ENCODE measurements at regions not wholly inside any gene's neighbourhood (a gene's known extent, or its start where the extent isn't known, plus 50 kb on each side); places are given as distances from the start of the nearest gene placed in this dataset.

DNA sequence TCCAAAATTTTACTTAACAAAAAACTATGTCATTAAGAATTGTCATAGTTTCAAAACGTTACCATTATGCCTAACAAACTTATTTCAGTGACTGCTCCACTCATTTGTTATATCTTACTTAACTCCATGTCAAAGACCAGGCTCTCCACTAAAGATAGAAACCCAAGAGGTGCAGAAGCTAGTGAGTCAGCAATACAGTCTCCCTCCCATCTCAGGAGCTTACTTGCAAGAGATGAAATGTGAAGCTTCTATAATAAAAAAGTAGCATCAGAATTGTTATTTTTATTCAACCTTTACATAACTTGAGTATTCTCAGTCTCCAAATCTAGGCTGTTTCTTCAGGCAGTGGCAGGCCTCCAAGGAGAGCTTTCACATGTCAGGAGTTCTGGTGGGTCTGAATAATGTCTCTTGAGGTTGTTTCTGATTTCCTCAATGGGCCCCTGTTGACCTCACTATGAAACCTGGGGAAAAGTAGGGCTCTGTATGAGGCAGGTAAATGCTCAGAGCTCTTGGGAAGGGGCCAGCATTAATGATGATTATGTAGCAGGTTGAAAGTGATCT is 242.0 kb downstream of the NDFIP2 start:
- H3K27ac ChIP-seq (ENCODE audit: control insufficient read depth, insufficient read depth) = no peak overlapping the region
- no peaks in the 10 kb centered on the region for H3K79me2 ChIP-seq (ENCODE audit: control insufficient read depth, insufficient read depth, low read length)
- no peak overlapping the region for H3K9ac ChIP-seq (ENCODE audit: control insufficient read depth, insufficient read depth, low read length)
- H3K27me3 ChIP-seq (replicated peaks in 1 of 2; ENCODE audit: control insufficient read depth in 2 of 2, insufficient read depth in 2 of 2, low read length in 1 of 2) = no peaks in the 10 kb centered on the region
- no peaks in the 10 kb centered on the region for H3K36me3 ChIP-seq (ENCODE audit: control insufficient read depth in 2 of 2, insufficient read depth in 2 of 2, low read length in 1 of 2)
- H3K4me2 ChIP-seq (ENCODE audit: control insufficient read depth, insufficient read depth) = no peak overlapping the region
- no peak for TF ChIP-seq POLR2AphosphoS5 (IDR thresholded peaks at IDR 0.05; ENCODE audit: low read length)
- no peak for TF ChIP-seq ZBTB33 (IDR thresholded peaks at IDR 0.05)
- TF ChIP-seq POLR2AphosphoS2 (IDR thresholded peaks at IDR 0.05; ENCODE audit: low read depth, low read length) = no peak
- no peak for TF ChIP-seq SUPT20H (IDR thresholded peaks at IDR 0.05; ENCODE audit: borderline replicate concordance, control insufficient read depth, low read depth, low read length)
- TF ChIP-seq MAX (IDR thresholded peaks at IDR 0.05; ENCODE audit: low read depth, low read length) = no peak
- no peak for TF ChIP-seq USF2 (IDR thresholded peaks at IDR 0.05; ENCODE audit: borderline replicate concordance, low read depth, low read length)
- no peak for TF ChIP-seq SRF (IDR thresholded peaks at IDR 0.05; ENCODE audit: low read depth in 2 of 2, low read length in 2 of 2)
- ChIA-PET CTCF (interaction anchor here (1.5 to 1.8 kb wide), 2 partner anchors 48 to 299 kb away, joined by 3 read pairs; no protein-coding TSS in a partner anchor), POLR2A (interaction anchor here (0.6 kb wide), 1 partner anchor 1440 kb away, joined by 3 read pairs; no protein-coding TSS in a partner anchor), SMC1A (ENCODE audit: uncharacterized antibody, unreplicated experiment) (interaction anchor here (0.5 to 1.8 kb wide), 6 partner anchors 13 to 897 kb away, joined by 3 to 4 read pairs (median 4); no protein-coding TSS in a partner anchor), RAD21 (ENCODE audit: unreplicated experiment) (interaction anchor here (1.3 kb wide), 1 partner anchor 14 kb away, joined by 3 read pairs; no protein-coding TSS in a partner anchor)
- 0% methylated on average over 1 of the region's 1 CpG for WGBS (ENCODE audit: insufficient coverage, insufficient replicate concordance, low lambda C conversion rate, missing lambda C conversion rate)
- in situ Hi-C loops (cut with MboI) = no loop called here
- no peaks in the 10 kb centered on the region for H3K4me1 ChIP-seq (ENCODE audit: control insufficient read depth, insufficient read depth, low read length)
- ATAC-seq = no peak
- FAIRE-seq = no peak
- no peak overlapping the region for H2AFZ ChIP-seq (ENCODE audit: control insufficient read depth, low read depth, low read length)
- no peaks in the 10 kb centered on the region for H4K20me1 ChIP-seq (ENCODE audit: control insufficient read depth, insufficient read depth)
- no peak overlapping the region for H3K4me3 ChIP-seq
- no TSS peak for BruUV-seq (replicated peaks)
- DNase-seq (ENCODE audit: low read depth, low spot score) = no peak
- no peaks in the 10 kb centered on the region for H3K9me3 ChIP-seq (replicated peaks; ENCODE audit: control insufficient read depth, insufficient read depth, low read length)
- intact Hi-C loops (cut with micrococcal nuclease; ENCODE audit: unreplicated experiment) = no loop called here

All from GM12878 (cell line).